Bronchial epithelial cell (primary cell): ENCODE measurements at regions not wholly inside any gene's neighbourhood (a gene's known extent, or its start where the extent isn't known, plus 50 kb on each side); places are given as distances from the start of the nearest gene placed in this dataset.

Source experiments
- DNase-seq: peaks from one replicate; pipeline ENCODE4 v3.0.0-alpha.2; 2010; ENCODE audit warnings: low read depth
- FAIRE-seq: peaks from 2 replicates; lab custom pipeline; 2011; peaks lifted over from hg19 to GRCh38; lab: Jason Lieb, UNC
- H3K27me3 ChIP-seq: 2 replicates; pipeline ENCODE4 v1.5.1; 2011; ENCODE audit warnings: low read length; ENCODE audit not compliant: control insufficient read depth, insufficient read depth
- H3K36me3 ChIP-seq: 2 replicates; pipeline ENCODE4 v1.5.1; 2011; ENCODE audit warnings: low read length; ENCODE audit not compliant: control insufficient read depth, insufficient read depth
- H3K4me3 ChIP-seq: 2 replicates; pipeline ENCODE4 v1.5.1; 2011; ENCODE audit warnings: mild to moderate bottlenecking, low read depth, low read length, control low read depth
- CTCF ChIP-seq: IDR thresholded peaks from 2 replicates; pipeline ENCODE4 v1.5.1; 2011; ENCODE audit warnings: mild to moderate bottlenecking, moderate library complexity, low read length, control low read depth, inconsistent platforms; ENCODE audit not compliant: insufficient read depth, severe bottlenecking

GRCh38 chr1:224492632-224493031, 58.0 kb upstream of the WDR26 start:
- TF ChIP-seq CTCF, result no peak
- FAIRE-seq (no peak), DNase-seq (no peak)
- Histone ChIP-seq H3K4me3 (no peak overlapping the region), H3K27me3 (no peaks in the 10 kb centered on the region), H3K36me3 (no peaks in the 10 kb centered on the region)

GRCh38 chr1:224493269-224493668, 58.7 kb upstream of the WDR26 start:
- H3K27me3 ChIP-seq, result no peaks in the 10 kb centered on the region
- FAIRE-seq (no peak), DNase-seq (no peak)
- no peaks in the 10 kb centered on the region for H3K36me3 ChIP-seq
- TF ChIP-seq CTCF, result no peak
- H3K4me3 ChIP-seq, result no peak overlapping the region

GRCh38 chr1:224494343-224494742, 59.7 kb upstream of the WDR26 start:
- Histone ChIP-seq H3K36me3 (no peaks in the 10 kb centered on the region), H3K27me3 (no peaks in the 10 kb centered on the region), H3K4me3 (no peak overlapping the region)
- FAIRE-seq (no peak), DNase-seq (no peak)
- TF ChIP-seq CTCF, result no peak

GRCh38 chr1:224495866-224496265, 61.3 kb upstream of the WDR26 start:
- no peaks in the 10 kb centered on the region for H3K36me3 ChIP-seq
- no peak for TF ChIP-seq CTCF
- no peaks in the 10 kb centered on the region for H3K27me3 ChIP-seq
- FAIRE-seq, result no peak
- no peak for DNase-seq
- H3K4me3 ChIP-seq, result no peak overlapping the region

DNA sequence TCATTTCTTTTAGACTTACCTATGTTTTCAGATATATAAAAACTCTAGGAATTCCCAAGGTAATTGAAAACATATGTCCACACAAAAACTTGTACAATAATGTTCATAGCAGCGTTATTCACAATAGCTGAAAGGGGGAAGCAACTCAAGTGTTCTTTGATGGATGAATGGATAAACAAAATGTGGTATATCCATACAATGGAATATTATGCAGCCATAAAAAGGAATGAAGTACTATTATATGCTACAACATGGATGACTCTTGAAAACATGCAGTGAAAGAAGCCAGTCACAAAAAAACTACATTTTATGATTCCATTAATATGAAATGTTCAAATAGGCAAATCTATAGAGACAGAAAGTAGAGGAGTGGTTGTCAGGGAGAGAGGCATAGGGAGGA, 62.2 kb upstream of the WDR26 start:
- Histone ChIP-seq H3K36me3 (no peaks in the 10 kb centered on the region), H3K27me3 (no peaks in the 10 kb centered on the region), H3K4me3 (no peak overlapping the region)
- DNase-seq (no peak), FAIRE-seq (no peak)
- no peak for TF ChIP-seq CTCF
